ENCODE measurements at regions not wholly inside any gene's neighbourhood (a gene's known extent, or its start where the extent isn't known, plus 50 kb on each side); places are given as distances from the start of the nearest gene placed in this dataset.

GRCh38 chr7:18212758-18213157, 185.1 kb upstream of the PRPS1L1 start:
- H3K27me3 ChIP-seq (ENCODE audit: insufficient read depth, low read length), result no peaks in the 10 kb centered on the region
- no peaks in the 10 kb centered on the region for H3K9me3 ChIP-seq (ENCODE audit: low read length)
- H3K4me3 ChIP-seq (ENCODE audit: low read length), result no peak overlapping the region
- H3K4me1 ChIP-seq (ENCODE audit: insufficient read depth, low read length), result no peaks in the 10 kb centered on the region
- no peak overlapping the region for H2AFZ ChIP-seq (ENCODE audit: low read depth, low read length)
- no peaks in the 10 kb centered on the region for H3K36me3 ChIP-seq (ENCODE audit: insufficient read depth, low read length)

- H3K27me3 ChIP-seq (ENCODE audit: insufficient read depth, low read length), result no peaks in the 10 kb centered on the region
- H3K9me3 ChIP-seq (ENCODE audit: low read length), result no peaks in the 10 kb centered on the region
- H2AFZ ChIP-seq (ENCODE audit: low read depth, low read length), result no peak overlapping the region
- no peaks in the 10 kb centered on the region for H3K4me1 ChIP-seq (ENCODE audit: insufficient read depth, low read length)
- no peak overlapping the region for H3K4me3 ChIP-seq (ENCODE audit: low read length)
- no peaks in the 10 kb centered on the region for H3K36me3 ChIP-seq (ENCODE audit: insufficient read depth, low read length)
Observed at GRCh38 chr7:18213652-18214051, 186.0 kb upstream of the PRPS1L1 start.

GRCh38 chr7:18216270-18216669, 188.6 kb upstream of the PRPS1L1 start:
- H3K27me3 ChIP-seq (ENCODE audit: insufficient read depth, low read length), result no peaks in the 10 kb centered on the region

GRCh38 chr7:18221377-18222293, 194.0 kb upstream of the PRPS1L1 start:
- H3K4me1 ChIP-seq (ENCODE audit: insufficient read depth, low read length), result no peaks in the 10 kb centered on the region
- no peaks in the 10 kb centered on the region for H3K36me3 ChIP-seq (ENCODE audit: insufficient read depth, low read length)
- no peak overlapping the region for H3K4me3 ChIP-seq (ENCODE audit: low read length)
- H3K9me3 ChIP-seq (ENCODE audit: low read length), result no peaks in the 10 kb centered on the region
- H2AFZ ChIP-seq (ENCODE audit: low read depth, low read length), result no peak overlapping the region
- H3K27me3 ChIP-seq (ENCODE audit: insufficient read depth, low read length), result no peaks in the 10 kb centered on the region

More at GRCh38 chr7:18216270-18216669, 188.6 kb upstream of the PRPS1L1 start:
- no peak overlapping the region for H3K4me3 ChIP-seq (ENCODE audit: low read length)
- no peaks in the 10 kb centered on the region for H3K4me1 ChIP-seq (ENCODE audit: insufficient read depth, low read length)
- no peak overlapping the region for H2AFZ ChIP-seq (ENCODE audit: low read depth, low read length)
- no peaks in the 10 kb centered on the region for H3K9me3 ChIP-seq (ENCODE audit: low read length)
- no peaks in the 10 kb centered on the region for H3K36me3 ChIP-seq (ENCODE audit: insufficient read depth, low read length)

- no peak overlapping the region for H2AFZ ChIP-seq (ENCODE audit: low read depth, low read length)
- H3K4me1 ChIP-seq (ENCODE audit: insufficient read depth, low read length), result no peaks in the 10 kb centered on the region
- H3K4me3 ChIP-seq (ENCODE audit: low read length), result no peak overlapping the region
- H3K36me3 ChIP-seq (ENCODE audit: insufficient read depth, low read length), result no peaks in the 10 kb centered on the region
- H3K9me3 ChIP-seq (ENCODE audit: low read length), result no peaks in the 10 kb centered on the region
- H3K27me3 ChIP-seq (ENCODE audit: insufficient read depth, low read length), result no peaks in the 10 kb centered on the region
Observed at GRCh38 chr7:18222636-18223035, 195.0 kb upstream of the PRPS1L1 start.

GRCh38 chr7:18224138-18224537, 196.5 kb upstream of the PRPS1L1 start:
- no peaks in the 10 kb centered on the region for H3K36me3 ChIP-seq (ENCODE audit: insufficient read depth, low read length)
- H3K4me1 ChIP-seq (ENCODE audit: insufficient read depth, low read length), result no peaks in the 10 kb centered on the region
- no peak overlapping the region for H3K4me3 ChIP-seq (ENCODE audit: low read length)
- no peaks in the 10 kb centered on the region for H3K9me3 ChIP-seq (ENCODE audit: low read length)
- H2AFZ ChIP-seq (ENCODE audit: low read depth, low read length), result no peak overlapping the region
- no peaks in the 10 kb centered on the region for H3K27me3 ChIP-seq (ENCODE audit: insufficient read depth, low read length)

- no peak overlapping the region for H3K4me3 ChIP-seq (ENCODE audit: low read length)
- no peak overlapping the region for H2AFZ ChIP-seq (ENCODE audit: low read depth, low read length)
- H3K9me3 ChIP-seq (ENCODE audit: low read length), result no peaks in the 10 kb centered on the region
- no peaks in the 10 kb centered on the region for H3K4me1 ChIP-seq (ENCODE audit: insufficient read depth, low read length)
- H3K27me3 ChIP-seq (ENCODE audit: insufficient read depth, low read length), result no peaks in the 10 kb centered on the region
- no peaks in the 10 kb centered on the region for H3K36me3 ChIP-seq (ENCODE audit: insufficient read depth, low read length)
Observed at GRCh38 chr7:18225067-18225466, 197.4 kb upstream of the PRPS1L1 start.

GRCh38 chr7:18226598-18226997, 199.0 kb upstream of the PRPS1L1 start:
- Histone ChIP-seq H3K36me3 (ENCODE audit: insufficient read depth, low read length) (no peaks in the 10 kb centered on the region), H3K4me3 (ENCODE audit: low read length) (no peak overlapping the region), H3K27me3 (ENCODE audit: insufficient read depth, low read length) (no peaks in the 10 kb centered on the region), H2AFZ (ENCODE audit: low read depth, low read length) (no peak overlapping the region), H3K9me3 (ENCODE audit: low read length) (no peaks in the 10 kb centered on the region), H3K4me1 (ENCODE audit: insufficient read depth, low read length) (no peaks in the 10 kb centered on the region)

GRCh38 chr7:18228686-18229085, 201.0 kb upstream of the PRPS1L1 start:
- H3K4me1 ChIP-seq (ENCODE audit: insufficient read depth, low read length), result no peaks in the 10 kb centered on the region
- no peaks in the 10 kb centered on the region for H3K9me3 ChIP-seq (ENCODE audit: low read length)
- no peaks in the 10 kb centered on the region for H3K27me3 ChIP-seq (ENCODE audit: insufficient read depth, low read length)
- H2AFZ ChIP-seq (ENCODE audit: low read depth, low read length), result no peak overlapping the region
- H3K36me3 ChIP-seq (ENCODE audit: insufficient read depth, low read length), result no peaks in the 10 kb centered on the region
- no peak overlapping the region for H3K4me3 ChIP-seq (ENCODE audit: low read length)

- Histone ChIP-seq H3K4me3 (ENCODE audit: low read length) (no peak overlapping the region), H3K4me1 (ENCODE audit: insufficient read depth, low read length) (no peaks in the 10 kb centered on the region)
Observed at GRCh38 chr7:18230271-18230670, 202.6 kb upstream of the PRPS1L1 start.

GRCh38 chr7:18231854-18232253, 204.2 kb upstream of the PRPS1L1 start:
- Histone ChIP-seq H3K4me3 (ENCODE audit: low read length) (no peak overlapping the region), H3K36me3 (ENCODE audit: insufficient read depth, low read length) (no peaks in the 10 kb centered on the region), H3K4me1 (ENCODE audit: insufficient read depth, low read length) (no peaks in the 10 kb centered on the region), H3K27me3 (ENCODE audit: insufficient read depth, low read length) (no peaks in the 10 kb centered on the region), H3K9me3 (ENCODE audit: low read length) (no peaks in the 10 kb centered on the region), H2AFZ (ENCODE audit: low read depth, low read length) (no peak overlapping the region)

More at GRCh38 chr7:18230271-18230670, 202.6 kb upstream of the PRPS1L1 start:
- H3K9me3 ChIP-seq (ENCODE audit: low read length), result no peaks in the 10 kb centered on the region
- H2AFZ ChIP-seq (ENCODE audit: low read depth, low read length), result no peak overlapping the region
- H3K27me3 ChIP-seq (ENCODE audit: insufficient read depth, low read length), result no peaks in the 10 kb centered on the region
- no peaks in the 10 kb centered on the region for H3K36me3 ChIP-seq (ENCODE audit: insufficient read depth, low read length)

- Histone ChIP-seq H2AFZ (ENCODE audit: low read depth, low read length) (no peak overlapping the region), H3K4me1 (ENCODE audit: insufficient read depth, low read length) (no peaks in the 10 kb centered on the region), H3K9me3 (ENCODE audit: low read length) (no peaks in the 10 kb centered on the region), H3K27me3 (ENCODE audit: insufficient read depth, low read length) (no peaks in the 10 kb centered on the region), H3K4me3 (ENCODE audit: low read length) (no peak overlapping the region), H3K36me3 (ENCODE audit: insufficient read depth, low read length) (no peaks in the 10 kb centered on the region)
Observed at GRCh38 chr7:18234519-18234918, 206.9 kb upstream of the PRPS1L1 start.

- Histone ChIP-seq H3K36me3 (ENCODE audit: insufficient read depth, low read length) (no peaks in the 10 kb centered on the region), H2AFZ (ENCODE audit: low read depth, low read length) (no peak overlapping the region), H3K4me3 (ENCODE audit: low read length) (no peak overlapping the region), H3K4me1 (ENCODE audit: insufficient read depth, low read length) (no peaks in the 10 kb centered on the region), H3K27me3 (ENCODE audit: insufficient read depth, low read length) (no peaks in the 10 kb centered on the region), H3K9me3 (ENCODE audit: low read length) (no peaks in the 10 kb centered on the region)
Observed at GRCh38 chr7:18235819-18236218, 208.2 kb upstream of the PRPS1L1 start.

- Histone ChIP-seq H2AFZ (ENCODE audit: low read depth, low read length) (no peak overlapping the region), H3K4me3 (ENCODE audit: low read length) (no peak overlapping the region), H3K27me3 (ENCODE audit: insufficient read depth, low read length) (no peaks in the 10 kb centered on the region), H3K36me3 (ENCODE audit: insufficient read depth, low read length) (no peaks in the 10 kb centered on the region), H3K9me3 (ENCODE audit: low read length) (no peaks in the 10 kb centered on the region), H3K4me1 (ENCODE audit: insufficient read depth, low read length) (no peaks in the 10 kb centered on the region)
Observed at GRCh38 chr7:18239212-18239611, 211.6 kb upstream of the PRPS1L1 start.
